ENCODE measurements at regions not wholly inside any gene's neighbourhood (a gene's known extent, or its start where the extent isn't known, plus 50 kb on each side); places are given as distances from the start of the nearest gene placed in this dataset.

DNA sequence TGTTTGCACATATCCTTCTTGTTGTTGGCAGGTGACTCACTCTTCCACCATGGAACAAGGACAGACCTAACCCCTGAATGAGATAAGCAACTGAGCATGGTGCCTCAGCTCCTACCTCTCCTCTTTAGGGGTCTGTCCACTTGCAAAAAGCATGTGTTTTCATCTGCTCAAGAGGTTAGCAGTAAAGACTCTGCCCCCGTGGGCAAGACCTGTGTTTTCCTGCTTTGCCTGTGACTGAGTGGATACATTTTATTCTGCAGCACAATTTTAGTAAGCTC lies 111.0 kb upstream of the LIFR start:
- TF ChIP-seq MXI1 (IDR thresholded peaks at IDR 0.05; ENCODE audit: borderline replicate concordance, low read depth, low read length) = no peak
- TF ChIP-seq RAD21 (CRISPR knock-in tag; IDR thresholded peaks at IDR 0.05) = no peak
- TF ChIP-seq, protein P1, sequence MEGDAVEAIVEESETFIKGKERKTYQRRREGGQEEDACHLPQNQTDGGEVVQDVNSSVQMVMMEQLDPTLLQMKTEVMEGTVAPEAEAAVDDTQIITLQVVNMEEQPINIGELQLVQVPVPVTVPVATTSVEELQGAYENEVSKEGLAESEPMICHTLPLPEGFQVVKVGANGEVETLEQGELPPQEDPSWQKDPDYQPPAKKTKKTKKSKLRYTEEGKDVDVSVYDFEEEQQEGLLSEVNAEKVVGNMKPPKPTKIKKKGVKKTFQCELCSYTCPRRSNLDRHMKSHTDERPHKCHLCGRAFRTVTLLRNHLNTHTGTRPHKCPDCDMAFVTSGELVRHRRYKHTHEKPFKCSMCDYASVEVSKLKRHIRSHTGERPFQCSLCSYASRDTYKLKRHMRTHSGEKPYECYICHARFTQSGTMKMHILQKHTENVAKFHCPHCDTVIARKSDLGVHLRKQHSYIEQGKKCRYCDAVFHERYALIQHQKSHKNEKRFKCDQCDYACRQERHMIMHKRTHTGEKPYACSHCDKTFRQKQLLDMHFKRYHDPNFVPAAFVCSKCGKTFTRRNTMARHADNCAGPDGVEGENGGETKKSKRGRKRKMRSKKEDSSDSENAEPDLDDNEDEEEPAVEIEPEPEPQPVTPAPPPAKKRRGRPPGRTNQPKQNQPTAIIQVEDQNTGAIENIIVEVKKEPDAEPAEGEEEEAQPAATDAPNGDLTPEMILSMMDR (CRISPR knock-in tag; IDR thresholded peaks at IDR 0.05) = no peak
- TF ChIP-seq, protein P2, sequence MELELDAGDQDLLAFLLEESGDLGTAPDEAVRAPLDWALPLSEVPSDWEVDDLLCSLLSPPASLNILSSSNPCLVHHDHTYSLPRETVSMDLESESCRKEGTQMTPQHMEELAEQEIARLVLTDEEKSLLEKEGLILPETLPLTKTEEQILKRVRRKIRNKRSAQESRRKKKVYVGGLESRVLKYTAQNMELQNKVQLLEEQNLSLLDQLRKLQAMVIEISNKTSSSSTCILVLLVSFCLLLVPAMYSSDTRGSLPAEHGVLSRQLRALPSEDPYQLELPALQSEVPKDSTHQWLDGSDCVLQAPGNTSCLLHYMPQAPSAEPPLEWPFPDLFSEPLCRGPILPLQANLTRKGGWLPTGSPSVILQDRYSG (CRISPR knock-in tag; IDR thresholded peaks at IDR 0.05) = no peak
- no peak for TF ChIP-seq ZNF335 (CRISPR knock-in tag; IDR thresholded peaks at IDR 0.05)
- no peak for TF ChIP-seq RXRA (CRISPR knock-in tag; IDR thresholded peaks at IDR 0.05)
- TF ChIP-seq BRCA1 (CRISPR knock-in tag; IDR thresholded peaks at IDR 0.05) = no peak
- TF ChIP-seq FOXJ3 (CRISPR knock-in tag; IDR thresholded peaks at IDR 0.05; ENCODE audit: borderline replicate concordance) = no peak
- TF ChIP-seq ZNF3 (CRISPR knock-in tag; IDR thresholded peaks at IDR 0.05) = no peak
